SK-N-SH treated with all-trans-retinoic acid at 6 μM for 48 hours (cell line): ENCODE measurements at regions not wholly inside any gene's neighbourhood (a gene's known extent, or its start where the extent isn't known, plus 50 kb on each side); places are given as distances from the start of the nearest gene placed in this dataset.

ENCODE experiments used
- BACH2 ChIP-seq: fragments of 250-450 bp; sonication (Bioruptor Pico); IDR thresholded peaks from 2 replicates; pipeline ENCODE4 v1.9.0; 2021; ENCODE audit warnings: mild to moderate bottlenecking, borderline replicate concordance
- ESRRG ChIP-seq: fragments of 250-450 bp; sonication (Bioruptor Pico); IDR thresholded peaks from 2 replicates; pipeline ENCODE4 v1.6.1; 2021; ENCODE audit warnings: mild to moderate bottlenecking
- GLIS3 ChIP-seq: fragments of 250-450 bp; sonication (Bioruptor Pico); IDR thresholded peaks from 2 replicates; pipeline ENCODE4 v1.5.0; 2020; ENCODE audit warnings: mild to moderate bottlenecking, moderate library complexity
- PATZ1 ChIP-seq: fragments of 250-450 bp; sonication (Bioruptor Pico); IDR thresholded peaks from 2 replicates; pipeline ENCODE4 v1.8.0; 2020; ENCODE audit warnings: mild to moderate bottlenecking, moderate library complexity, borderline replicate concordance
- TSHZ2 ChIP-seq: fragments of 250-450 bp; sonication (Bioruptor Pico); IDR thresholded peaks from 2 replicates; pipeline ENCODE4 v1.5.0; 2020; ENCODE audit warnings: mild to moderate bottlenecking, moderate library complexity
- ZC3H10 ChIP-seq: fragments of 250-450 bp; sonication (Bioruptor Pico); IDR thresholded peaks from 2 replicates; pipeline ENCODE4 v1.5.1; 2021; ENCODE audit warnings: mild to moderate bottlenecking, moderate library complexity
- TF ChIP-seq, protein P1 (sequence below): fragments of 250-450 bp; sonication (Bioruptor Pico); IDR thresholded peaks from 2 replicates; pipeline ENCODE4 v1.8.0; 2021; ENCODE audit warnings: low read depth, mild to moderate bottlenecking, moderate library complexity, borderline replicate concordance

DNA sequence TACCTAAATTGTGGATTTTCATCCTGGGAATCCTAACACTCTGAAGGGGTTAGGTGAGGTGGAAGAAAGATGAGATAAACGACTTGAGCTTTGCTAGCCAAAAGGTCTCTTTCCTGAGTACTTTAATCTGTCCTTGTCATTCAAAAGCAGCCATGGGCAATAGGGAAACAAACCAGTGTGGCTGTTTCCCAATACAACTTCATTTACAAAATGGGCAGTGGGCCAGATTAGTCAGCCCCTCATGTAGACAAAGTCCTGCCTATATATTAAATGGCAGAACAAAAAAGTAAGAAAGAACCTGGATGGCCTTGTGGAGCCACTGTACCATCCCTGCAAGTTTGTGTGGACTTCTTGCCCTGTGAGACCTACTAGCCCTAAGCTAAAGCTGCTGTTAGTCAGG is 51.0 kb upstream of the NFIL3 start (continued):
- TF ChIP-seq TSHZ2 (CRISPR knock-in tag): no peak
- no peak for TF ChIP-seq GLIS3 (CRISPR knock-in tag)
- no peak for TF ChIP-seq ESRRG (CRISPR knock-in tag)
- TF ChIP-seq, protein P1, sequence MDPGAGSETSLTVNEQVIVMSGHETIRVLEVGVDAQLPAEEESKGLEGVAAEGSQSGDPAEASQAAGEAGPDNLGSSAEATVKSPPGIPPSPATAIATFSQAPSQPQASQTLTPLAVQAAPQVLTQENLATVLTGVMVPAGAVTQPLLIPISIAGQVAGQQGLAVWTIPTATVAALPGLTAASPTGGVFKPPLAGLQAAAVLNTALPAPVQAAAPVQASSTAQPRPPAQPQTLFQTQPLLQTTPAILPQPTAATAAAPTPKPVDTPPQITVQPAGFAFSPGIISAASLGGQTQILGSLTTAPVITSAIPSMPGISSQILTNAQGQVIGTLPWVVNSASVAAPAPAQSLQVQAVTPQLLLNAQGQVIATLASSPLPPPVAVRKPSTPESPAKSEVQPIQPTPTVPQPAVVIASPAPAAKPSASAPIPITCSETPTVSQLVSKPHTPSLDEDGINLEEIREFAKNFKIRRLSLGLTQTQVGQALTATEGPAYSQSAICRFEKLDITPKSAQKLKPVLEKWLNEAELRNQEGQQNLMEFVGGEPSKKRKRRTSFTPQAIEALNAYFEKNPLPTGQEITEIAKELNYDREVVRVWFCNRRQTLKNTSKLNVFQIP (CRISPR knock-in tag): no peak
- TF ChIP-seq ZC3H10 (CRISPR knock-in tag): no peak
- TF ChIP-seq BACH2 (CRISPR knock-in tag): no peak
- no peak for TF ChIP-seq PATZ1 (CRISPR knock-in tag)
